ENCODE measurements at regions not wholly inside any gene's neighbourhood (a gene's known extent, or its start where the extent isn't known, plus 50 kb on each side); places are given as distances from the start of the nearest gene placed in this dataset.

DNA sequence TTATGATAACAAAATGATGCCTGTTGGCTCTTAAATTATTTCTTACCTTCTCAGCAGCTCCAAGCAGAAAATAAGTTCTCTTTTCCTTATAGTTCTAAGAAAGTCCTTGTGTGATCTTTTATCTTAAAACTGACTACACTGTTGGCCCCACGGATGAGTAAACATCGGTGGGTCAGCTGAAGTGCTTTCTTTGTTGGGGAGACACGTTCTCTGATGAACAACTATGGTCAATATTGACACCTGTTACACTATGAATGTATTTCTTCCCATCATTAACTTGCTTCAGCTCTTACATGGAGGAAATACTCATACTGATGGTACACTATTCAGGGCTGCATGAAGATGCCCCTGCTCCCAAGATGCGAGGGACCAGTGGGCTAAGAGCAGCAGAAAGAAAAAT lies 110.8 kb upstream of the EEA1 start:
- no peak for DNase-seq
- ATAC-seq, result no peak
- intact Hi-C loops (cut with micrococcal nuclease), result no loop called here

DNA sequence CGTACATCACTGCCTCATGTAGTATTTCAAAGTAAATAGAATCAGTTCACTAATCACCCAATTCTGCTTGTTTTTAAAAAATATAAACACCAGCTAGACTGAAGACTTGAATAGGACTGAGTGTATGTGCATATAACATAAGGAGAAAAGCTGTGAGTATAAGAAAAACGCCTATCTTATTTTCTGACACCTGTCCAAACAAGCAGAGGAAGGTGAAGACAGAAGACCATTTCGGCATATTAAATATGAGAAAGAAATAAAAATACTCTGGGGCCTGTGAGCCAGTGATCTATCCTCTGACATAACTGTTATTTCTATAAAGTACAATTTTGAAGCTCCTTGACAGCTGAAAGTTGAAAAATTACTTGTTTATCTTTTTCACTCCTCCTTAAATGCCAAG lies 111.3 kb upstream of the EEA1 start:
- DNase-seq (no peak), ATAC-seq (no peak)
- intact Hi-C loops (cut with micrococcal nuclease), result no loop called here

DNA sequence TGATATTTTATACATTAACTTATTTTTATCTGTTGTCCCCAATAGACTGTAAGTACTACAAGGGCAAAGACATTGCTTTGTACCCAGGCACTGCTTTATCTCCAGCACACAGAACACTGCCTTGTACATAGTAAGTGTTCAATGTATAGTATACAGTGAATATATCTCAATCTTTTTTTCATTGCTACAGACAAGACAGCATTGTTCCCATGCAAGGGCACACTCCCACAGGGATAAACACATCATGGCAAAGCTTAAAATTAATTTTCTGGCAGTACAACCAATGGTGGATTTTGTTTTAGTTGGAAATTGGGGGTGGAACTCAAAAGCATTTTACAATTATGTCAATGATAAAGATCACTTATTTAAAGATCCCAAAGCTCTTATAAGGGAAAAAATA lies 112.3 kb upstream of the EEA1 start:
- DNase-seq (no peak), ATAC-seq (no peak)

DNA sequence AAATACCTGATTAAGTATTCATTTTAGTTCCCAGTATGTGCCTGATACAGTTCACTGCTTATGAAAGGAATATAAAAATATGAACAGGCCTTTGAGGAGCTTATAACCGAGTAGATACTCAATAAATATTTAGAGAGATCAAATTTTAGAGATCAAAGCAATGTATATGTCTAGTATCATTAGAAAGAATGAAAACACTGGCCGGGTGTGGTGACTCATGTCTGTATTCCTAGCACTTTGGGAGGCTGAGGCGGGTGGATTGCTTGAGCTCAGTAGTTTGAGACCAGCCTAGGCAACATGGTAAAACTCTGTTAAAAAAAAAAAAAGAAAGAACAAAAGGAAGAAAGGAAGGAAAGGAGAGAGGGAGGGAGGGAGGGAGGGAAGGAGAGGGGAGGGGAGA lies 113.2 kb upstream of the EEA1 start:
- DNase-seq (no peak), ATAC-seq (no peak)
- intact Hi-C loops (cut with micrococcal nuclease), result no loop called here

More for the DNA sequence above, 112.3 kb upstream of the EEA1 start:
- intact Hi-C loops (cut with micrococcal nuclease), result no loop called here

DNA sequence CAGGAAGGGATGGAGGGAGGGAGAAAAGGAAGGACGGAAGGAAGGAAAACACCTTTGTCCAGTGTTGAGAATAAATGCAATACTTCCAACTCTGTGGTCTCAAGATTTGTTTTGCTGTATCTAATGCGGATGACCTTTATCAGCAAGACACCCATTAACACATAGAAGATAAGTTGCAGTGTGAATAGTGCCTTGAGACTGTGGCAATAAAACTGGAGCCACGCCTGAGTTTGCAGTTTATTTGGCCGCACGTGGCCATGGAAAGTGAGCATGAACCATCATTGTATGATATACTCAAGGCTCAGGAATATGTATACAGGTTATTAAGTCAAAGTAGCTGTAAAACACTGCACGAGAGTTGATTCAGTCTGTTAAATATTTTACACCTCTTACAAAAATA lies 113.6 kb upstream of the EEA1 start:
- no peak for DNase-seq

DNA sequence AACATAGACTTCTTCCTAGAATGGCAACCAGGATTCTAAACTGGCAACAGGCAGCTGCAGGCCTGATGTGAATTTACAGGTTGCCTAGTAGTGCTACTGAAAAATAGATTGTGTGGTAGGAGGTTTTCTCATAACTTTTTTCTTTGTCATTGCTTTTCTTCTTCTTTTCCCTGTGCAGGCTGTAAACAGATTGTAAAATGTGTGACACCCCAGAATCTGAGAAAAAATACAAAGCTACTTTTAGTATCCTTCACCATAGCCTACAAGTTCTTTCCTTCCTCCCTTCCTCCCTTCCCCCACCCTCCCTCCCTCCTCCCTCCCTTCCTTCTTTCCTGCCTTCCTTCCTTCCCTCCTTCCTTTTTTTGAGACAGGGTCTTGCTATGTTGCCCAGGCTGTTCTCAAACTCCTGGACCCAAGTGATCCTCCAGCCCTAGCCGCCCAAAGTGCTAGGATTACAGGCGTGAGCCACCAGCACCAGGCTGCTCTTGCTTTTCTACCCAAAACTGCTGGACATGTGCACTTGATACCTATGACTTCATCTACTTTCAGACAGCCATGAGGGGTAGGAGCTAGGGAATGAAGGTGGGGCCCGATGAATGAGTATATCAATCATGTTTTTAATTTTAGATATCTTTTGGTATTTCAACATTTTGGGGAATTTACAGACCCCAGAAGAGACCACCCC lies 114.2 kb upstream of the EEA1 start:
- no peak for ATAC-seq
- DNase-seq, result no peak
- intact Hi-C loops (cut with micrococcal nuclease), result no loop called here

More for the DNA sequence above, 113.6 kb upstream of the EEA1 start:
- ATAC-seq, result no peak
- intact Hi-C loops (cut with micrococcal nuclease), result no loop called here

DNA sequence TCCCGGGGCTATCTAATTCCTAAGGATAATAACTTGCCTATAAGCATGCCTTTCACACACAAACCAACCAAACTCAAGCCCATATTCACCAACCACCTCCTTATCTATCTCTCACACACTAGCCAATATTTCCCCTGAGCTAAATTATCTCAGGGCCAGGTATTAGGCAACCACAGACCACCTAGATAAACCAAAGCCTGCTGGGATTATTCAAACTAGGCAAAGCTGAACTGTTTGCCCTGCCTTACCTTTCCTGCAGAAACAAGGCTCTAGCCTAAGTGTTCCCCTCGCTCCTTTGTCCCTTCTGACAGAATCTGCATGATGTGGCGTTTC lies 114.7 kb upstream of the EEA1 start:
- DNase-seq (no peak), ATAC-seq (no peak)
- intact Hi-C loops (cut with micrococcal nuclease), result no loop called here

- intact Hi-C loops (cut with micrococcal nuclease), result no loop called here
- ATAC-seq (no peak), DNase-seq (no peak)
Measured at GRCh38 chr12:93047118-93047517, 118.0 kb upstream of the EEA1 start.

DNA sequence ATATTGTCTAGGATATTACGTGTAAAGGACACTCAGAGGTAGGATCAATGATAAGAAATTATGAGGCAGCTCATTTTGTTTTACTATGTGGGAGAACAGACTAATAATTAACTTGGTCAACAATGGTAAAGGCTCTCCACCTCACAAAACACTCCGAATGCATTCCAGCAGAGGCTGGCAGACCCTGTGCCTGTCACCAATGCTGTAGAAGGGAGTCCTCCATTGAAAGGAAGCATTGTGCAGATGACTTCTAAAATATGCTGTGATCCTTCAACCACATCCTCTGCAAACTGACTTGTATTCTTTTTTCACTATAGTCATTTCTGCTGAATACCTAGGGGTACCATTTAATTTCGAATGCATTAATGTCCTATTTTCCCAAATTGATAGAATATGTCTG lies 119.6 kb upstream of the EEA1 start:
- DNase-seq (no peak), ATAC-seq (no peak)
- intact Hi-C loops (cut with micrococcal nuclease), result no loop called here

- intact Hi-C loops (cut with micrococcal nuclease), result no loop called here
- no peak for DNase-seq
- peak; percentile 95 for ATAC-seq
Measured at GRCh38 chr12:93050026-93050747, 121.1 kb upstream of the EEA1 start.

- ATAC-seq, result no peak
- intact Hi-C loops (cut with micrococcal nuclease), result no loop called here
- no peak for DNase-seq
Measured at GRCh38 chr12:93050748-93051081, 121.6 kb upstream of the EEA1 start.

- intact Hi-C loops (cut with micrococcal nuclease), result no loop called here
- ATAC-seq, result no peak
Measured at GRCh38 chr12:93054021-93054420, 124.9 kb upstream of the EEA1 start.

DNA sequence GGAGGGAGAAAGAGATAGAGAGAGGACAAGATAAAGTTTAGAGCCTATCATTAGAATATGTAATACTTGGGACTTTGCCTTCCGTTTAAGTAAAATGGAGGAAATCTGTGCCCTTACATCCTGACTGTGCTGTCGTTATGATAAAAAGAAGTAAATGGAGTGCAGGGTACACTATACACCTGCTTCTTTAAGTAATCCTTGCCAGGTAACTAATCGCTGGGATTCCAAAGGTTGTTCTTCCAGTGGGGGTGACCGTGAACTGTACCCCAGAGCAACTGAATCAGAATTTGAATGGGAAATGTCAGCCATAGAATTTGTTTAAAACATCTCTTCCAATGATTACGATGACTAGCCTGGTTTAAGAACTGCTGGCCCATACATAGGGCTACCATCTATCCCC lies 126.1 kb upstream of the EEA1 start:
- intact Hi-C loops (cut with micrococcal nuclease), result no loop called here
- DNase-seq, result no peak
- ATAC-seq, result no peak

More at GRCh38 chr12:93054021-93054420, 124.9 kb upstream of the EEA1 start:
- DNase-seq, result no peak

DNA sequence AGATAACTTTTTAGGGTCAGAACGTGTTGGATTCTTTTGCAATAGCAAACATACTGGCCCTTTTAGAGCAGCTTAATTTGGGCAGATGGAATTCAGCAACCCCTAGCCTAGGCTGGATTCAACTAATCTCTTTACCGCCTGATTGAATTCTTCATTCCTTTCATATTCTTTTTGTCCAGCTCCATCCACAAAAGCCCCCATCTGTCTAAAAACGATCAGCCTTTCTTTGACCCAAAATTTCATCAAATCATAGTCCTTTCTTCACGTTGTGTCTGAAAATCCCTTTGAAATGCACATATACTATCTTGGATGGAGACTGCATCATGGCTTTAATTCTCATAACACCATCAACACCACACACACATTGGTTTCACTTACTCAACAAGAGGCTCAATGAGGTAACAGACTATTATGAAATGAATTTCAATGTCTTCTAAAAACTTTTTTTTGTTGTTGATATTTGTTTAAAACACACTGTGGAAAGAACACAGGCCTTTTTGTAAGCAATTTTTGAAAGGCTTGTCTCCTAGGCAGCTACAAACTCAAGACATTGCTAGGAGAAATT lies 128.0 kb upstream of the EEA1 start:
- ATAC-seq (no peak), DNase-seq (no peak)
- intact Hi-C loops (cut with micrococcal nuclease), result no loop called here

GRCh38 chr12:93058280-93058679 lies 129.2 kb upstream of the EEA1 start:
- ATAC-seq, result no peak
- intact Hi-C loops (cut with micrococcal nuclease), result no loop called here
- DNase-seq, result no peak

DNA sequence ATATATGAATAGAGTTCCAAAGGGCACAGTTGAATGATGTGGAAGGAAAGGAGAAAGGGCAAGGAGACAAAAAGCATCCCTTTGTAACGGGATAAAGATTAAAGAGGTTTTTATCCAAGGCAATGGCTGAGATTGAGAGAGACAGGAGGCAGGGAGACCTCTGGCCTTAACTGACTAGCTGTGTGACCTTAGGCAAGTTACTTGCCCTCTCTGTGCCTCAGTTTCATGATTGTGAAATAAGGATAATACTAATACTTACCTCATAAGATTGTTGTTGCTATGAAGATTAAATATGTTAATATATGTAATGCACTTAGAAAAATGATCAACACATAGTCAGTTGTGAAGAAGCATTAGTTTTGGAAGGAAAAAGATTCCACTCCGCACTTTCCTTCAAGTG lies 130.2 kb upstream of the EEA1 start:
- ATAC-seq (no peak), DNase-seq (no peak)
- intact Hi-C loops (cut with micrococcal nuclease), result no loop called here

DNA sequence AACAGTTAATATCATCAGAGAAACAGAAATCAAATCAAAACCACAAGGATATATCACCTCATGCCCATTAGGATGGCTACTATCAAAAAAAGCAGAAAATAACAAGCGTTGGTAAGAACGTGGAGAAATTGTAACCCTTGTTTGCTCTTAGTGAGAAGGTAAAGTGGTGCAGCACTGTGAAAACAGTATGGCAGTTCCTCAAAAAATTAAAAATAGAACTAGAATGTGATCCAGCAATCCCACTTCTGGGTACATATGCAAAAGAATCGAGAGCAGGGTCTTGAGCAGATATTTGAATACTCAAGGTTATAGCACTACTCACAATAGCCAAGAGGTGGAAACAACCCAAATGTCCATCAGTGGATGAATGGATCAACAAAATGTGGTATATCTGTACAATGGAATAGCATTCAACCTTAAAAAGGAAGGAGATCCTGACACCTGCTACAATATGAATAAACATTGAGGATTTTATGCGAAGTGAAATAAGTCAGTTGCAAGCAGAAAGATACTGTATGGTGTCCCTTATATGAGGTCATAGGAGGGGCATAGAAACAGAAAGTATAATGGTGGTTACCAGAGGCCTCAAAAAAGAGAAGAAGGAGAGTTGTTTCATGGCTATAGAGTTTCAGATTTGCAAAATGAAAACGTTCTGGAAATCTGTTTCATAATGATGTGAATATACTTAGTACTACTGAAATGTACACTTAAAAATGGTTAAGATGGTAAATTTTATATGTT lies 131.0 kb upstream of the EEA1 start:
- intact Hi-C loops (cut with micrococcal nuclease), result no loop called here
- DNase-seq, result no peak
- no peak for ATAC-seq

- DNase-seq (no peak), ATAC-seq (peak; percentile 59)
- intact Hi-C loops (cut with micrococcal nuclease), result no loop called here
Measured at GRCh38 chr12:93060666-93061472, 131.8 kb upstream of the EEA1 start.
